Kasumi-1 (cell line): ENCODE measurements at regions not wholly inside any gene's neighbourhood (a gene's known extent, or its start where the extent isn't known, plus 50 kb on each side); places are given as distances from the start of the nearest gene placed in this dataset.
"Not testable (repeated sequence)": the region's sequence is repeated elsewhere in the genome, so short reads cannot be mapped to it uniquely, and the experiment has no call there.

Experiments
- DNase-seq, 2 experiments: peaks; one replicate each; lab custom pipeline; 2025; lab: John Stamatoyannopoulos, UW

- no peak for DNase-seq
Observed at GRCh38 chr20:6420336-6420735, 297.5 kb upstream of the FERMT1 start.

DNA sequence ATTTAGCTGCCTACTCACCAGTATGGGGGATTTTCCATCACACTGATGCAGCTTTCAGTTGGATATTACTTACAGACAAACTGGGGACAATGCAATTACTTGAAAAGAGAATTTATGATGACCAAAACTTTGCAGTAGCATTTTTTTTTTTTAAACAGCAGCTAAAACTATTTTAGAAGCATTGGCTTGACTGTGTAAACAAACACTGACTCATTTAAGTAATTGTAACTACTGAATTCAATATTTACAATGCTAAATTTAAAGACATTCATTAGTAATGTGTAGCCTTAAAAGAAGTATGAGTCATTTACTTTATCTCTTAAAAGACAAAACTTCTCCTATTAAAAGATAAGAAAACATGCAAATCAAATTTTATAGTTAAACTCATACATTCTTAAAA is 295.9 kb upstream of the FERMT1 start:
- no peak for DNase-seq

DNA sequence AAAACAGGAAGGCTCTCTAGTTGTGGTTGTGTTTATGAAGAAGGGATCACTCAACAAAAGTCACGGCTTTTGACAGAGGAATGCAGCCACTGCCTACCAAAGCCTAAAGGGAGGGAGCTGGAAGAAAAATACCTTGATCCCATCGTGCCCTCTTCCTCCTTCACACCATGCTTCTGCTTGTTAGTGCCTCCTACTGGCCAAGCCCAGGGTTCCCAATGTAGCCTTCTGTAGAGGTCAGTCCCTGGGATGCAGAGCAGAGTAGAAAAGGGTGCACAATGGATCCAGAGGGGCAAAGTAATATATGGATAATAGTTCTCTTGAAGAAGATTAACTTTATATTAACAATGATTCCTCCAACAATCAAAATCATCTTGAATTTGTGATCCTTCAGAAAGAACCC is 293.5 kb upstream of the FERMT1 start:
- no peak for DNase-seq

DNA sequence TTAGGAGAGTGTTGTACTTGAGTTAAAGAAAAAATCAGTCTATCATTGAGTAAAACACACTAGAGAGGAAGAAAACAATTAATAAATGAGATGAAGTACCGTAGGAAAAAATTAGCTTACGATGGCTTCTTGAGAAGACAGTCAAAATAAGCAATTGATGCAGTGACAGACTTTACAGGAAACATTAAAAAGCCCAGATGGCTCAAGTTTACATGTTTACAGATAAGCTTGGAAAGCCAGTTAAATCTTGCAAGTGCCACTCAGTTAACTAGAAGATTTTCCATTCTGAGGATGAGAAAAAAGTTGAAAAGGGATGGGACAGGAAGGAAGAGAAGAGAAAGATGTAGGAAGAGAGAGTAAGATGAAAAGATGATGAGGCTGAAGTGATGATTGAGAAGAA is 288.8 kb upstream of the FERMT1 start:
- no peak for DNase-seq

DNA sequence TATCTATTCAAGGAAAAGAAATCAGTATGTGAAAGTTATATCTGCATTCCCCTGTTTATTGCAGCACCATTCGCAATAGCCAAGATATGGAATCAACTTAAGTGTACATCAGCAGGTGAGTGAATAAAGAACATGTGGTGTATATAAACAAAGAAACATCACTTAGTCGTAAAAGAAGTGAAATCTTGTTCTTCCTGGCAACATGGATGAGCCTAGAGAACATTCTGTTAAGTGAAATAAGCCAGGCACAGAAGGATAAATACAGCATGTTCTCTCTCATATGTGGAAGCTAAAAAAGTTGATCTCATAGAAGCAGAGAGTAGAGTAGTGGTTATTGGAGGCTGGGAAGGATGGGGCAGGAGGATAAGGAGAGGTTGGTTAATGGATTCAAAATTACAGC is 287.9 kb upstream of the FERMT1 start:
- DNase-seq, result no peak

DNA sequence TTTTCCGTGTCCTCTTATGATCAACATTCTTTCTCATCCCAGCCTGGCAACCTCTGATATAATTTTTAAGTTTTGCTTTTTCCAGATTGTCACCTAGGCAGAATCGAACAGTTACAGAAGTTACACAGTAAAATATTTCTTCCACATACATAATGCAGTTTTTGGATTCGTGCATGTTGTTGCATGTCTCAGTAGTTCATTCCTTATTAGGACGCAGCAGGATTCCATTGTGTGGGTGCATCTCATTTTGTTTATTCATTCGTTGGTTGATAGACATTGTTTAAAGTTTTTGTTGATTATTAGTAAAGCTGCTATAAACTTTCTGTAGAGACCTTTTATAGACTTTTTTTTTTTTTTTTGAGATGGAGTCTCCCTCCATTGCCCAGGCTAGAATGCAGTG is 284.3 kb upstream of the FERMT1 start:
- DNase-seq, result no peak

GRCh38 chr20:6401893-6402557 is 279.2 kb upstream of the FERMT1 start:
- no peak for DNase-seq

GRCh38 chr20:6397115-6397514 is 274.3 kb upstream of the FERMT1 start:
- no peak for DNase-seq

GRCh38 chr20:6395695-6396094 is 272.9 kb upstream of the FERMT1 start:
- DNase-seq, result no peak

DNA sequence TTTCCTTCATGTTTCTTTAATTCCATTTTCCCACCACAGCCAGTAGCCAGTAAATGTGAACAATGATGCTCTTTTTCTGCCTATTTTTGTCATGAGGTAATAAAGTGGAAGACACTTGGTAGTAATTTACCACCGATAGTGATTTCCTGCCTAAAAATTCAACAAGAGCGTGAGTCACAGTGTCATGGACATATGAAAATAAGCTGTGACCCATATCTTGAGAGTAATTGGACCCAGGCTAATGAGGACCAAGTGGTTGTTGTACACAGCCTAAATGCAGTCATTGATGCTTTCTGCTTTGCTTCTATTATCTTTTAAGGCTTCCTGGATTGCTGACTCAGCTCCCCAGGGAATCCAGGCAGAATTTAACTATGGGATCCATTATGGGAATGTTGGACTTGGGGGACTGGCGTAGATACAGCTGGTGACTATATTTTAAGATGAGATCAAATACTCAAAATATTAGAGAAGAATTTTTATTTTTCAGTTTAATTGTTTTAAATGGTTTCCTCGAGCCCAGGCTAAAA is 265.9 kb upstream of the FERMT1 start:
- no peak for DNase-seq

DNA sequence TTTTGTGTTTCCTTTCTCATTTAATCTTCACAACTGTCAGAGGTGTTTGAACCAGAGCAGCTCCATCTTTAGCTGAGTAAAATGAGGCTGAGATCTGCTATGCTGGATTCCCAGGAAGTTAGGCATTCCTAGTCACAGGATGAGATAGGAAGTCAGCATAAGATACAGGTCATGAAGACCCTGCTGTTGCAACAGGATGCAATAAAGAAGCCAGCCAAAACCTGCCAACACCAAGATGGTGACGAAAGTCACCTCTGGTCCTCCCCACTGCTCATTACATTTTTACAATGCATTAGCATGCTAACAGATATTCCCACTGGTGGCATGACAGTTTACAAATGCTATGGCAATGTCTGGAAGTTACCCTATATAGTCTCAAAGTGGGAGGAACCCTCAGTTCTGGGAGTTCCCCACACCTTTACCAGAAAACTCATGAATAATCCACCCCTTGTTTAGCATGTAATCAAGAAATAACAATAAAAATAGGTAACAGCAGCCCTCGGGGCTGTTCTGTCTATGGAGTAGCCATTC is 262.2 kb upstream of the FERMT1 start:
- no peak for DNase-seq

DNA sequence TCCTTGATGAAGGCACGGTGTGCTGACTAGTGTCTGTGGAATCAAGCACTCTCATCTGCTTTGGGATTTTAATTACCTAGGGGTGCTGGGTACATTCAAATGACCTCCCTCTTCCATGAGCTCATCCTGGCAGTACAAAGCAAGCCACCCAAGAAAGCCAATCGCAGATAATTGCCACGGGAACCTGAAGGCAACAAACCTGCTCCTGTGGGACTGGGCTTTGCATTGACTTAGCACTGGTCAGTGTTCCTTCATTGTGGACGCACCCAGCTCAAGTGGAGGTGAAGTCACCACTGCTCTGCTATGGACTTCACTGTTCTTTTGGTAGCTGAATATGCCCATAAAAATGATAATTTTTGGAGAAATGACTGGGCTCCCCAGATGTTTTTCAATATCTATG is 261.6 kb upstream of the FERMT1 start:
- DNase-seq, result no peak

DNA sequence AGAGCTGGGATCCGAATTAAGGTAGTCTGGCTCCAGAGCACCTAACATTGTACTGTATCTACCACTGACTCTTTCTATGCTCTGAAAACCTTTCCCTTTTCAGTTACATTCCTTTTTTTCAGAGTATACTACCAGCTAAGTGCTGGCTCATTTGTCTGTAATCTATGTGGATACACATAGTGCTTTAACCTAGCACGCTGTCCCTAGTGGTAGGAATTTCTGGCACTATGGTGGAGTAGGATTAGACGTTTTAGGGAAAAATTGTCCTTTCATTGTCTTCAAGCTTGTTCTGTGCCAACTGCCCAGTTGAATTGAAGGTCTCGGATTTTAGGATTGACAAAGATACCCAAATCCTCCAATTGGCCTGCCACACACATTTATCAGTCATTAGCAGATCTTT is 259.1 kb upstream of the FERMT1 start:
- no peak for DNase-seq

- no peak for DNase-seq
Observed at GRCh38 chr20:6362245-6362644, 239.4 kb upstream of the FERMT1 start.

DNA sequence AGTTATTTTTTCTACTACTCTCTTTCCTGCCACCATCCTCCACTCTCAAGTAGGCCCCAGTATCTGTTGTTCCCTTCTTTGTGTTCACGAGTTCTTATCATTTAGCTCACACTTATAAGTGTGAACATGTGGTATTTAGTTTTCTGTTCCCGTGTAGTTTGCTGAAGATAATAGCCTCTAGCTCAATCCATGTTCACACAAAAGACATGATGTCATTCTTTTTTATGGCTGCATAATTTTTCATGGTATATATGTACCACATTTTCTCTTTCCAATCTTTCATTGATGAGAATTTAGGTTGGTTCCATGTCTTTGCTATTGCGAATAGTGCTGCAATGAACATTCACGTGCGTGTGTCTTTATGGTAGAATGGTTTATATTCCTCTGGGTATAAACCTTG is 237.9 kb upstream of the FERMT1 start:
- DNase-seq, result no peak

GRCh38 chr20:6355754-6356451 is 233.1 kb upstream of the FERMT1 start:
- DNase-seq, result no peak

- DNase-seq, result no peak
Observed at GRCh38 chr20:6348908-6349307, 226.1 kb upstream of the FERMT1 start.

DNA sequence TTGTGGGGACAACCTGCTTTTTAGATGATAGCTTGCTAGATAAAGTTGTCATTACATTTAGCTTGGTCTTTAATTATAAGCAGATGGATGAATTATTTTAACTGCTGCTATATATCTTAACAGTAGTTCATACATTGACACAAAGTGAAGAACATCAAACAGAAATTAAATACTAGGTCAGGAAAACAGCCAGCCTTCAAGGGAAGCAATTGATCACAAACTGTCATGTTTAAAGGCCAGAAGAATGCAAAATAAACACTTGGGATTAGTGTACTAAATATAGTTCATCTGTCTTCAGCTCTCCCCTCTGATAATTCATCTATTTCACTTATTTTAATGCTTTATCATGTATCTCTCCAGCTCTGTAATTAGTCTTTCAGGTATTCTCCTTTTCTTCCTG is 225.1 kb upstream of the FERMT1 start:
- no peak for DNase-seq

DNA sequence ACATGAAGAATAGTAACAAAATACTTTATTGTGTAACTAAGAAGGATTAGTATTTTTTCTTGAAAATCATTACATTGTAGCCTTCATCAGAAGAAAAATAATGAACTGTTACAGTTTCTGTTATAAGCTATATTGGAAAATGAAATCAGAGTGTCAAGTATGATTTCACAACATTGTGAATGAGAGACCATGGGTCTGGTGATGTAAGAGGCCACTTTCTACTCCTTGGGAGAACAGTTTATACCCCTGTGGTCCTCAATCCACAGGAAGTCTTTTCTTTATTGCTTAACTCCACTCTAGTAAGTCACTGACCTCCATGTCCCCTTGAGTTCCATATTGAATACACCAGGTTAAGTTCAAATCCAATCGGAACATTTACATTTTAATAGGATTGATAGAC is 218.7 kb upstream of the FERMT1 start:
- DNase-seq, result no peak

GRCh38 chr20:6339176-6339575 is 216.3 kb upstream of the FERMT1 start:
- DNase-seq, result no peak

DNA sequence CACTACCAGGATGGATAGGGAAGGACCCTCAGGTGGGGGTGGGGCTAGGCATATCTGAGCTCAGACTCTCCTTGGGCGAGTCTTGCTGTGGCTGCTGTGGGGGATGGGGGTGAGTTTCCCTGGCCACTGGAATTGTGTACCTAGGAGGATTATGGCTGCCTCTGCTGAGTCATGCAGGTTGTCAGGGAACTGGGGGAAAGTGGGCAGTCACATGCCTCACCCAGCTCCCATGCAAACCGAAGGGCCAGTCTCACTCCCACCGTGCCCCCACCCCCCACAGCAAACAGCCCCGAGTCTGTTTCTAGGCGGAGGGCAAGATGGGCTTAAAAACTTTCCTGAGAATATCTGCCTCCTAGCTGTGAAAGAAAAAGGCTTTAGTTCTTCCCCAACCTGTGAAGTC is 210.3 kb upstream of the FERMT1 start:
- DNase-seq, result no peak

- DNase-seq, result not testable (repeated sequence)
Observed at GRCh38 chr20:6321235-6321634, 198.4 kb upstream of the FERMT1 start.

- DNase-seq, result no peak
Observed at GRCh38 chr20:6311841-6312655, 189.2 kb upstream of the FERMT1 start.
